ENCODE measurements at regions not wholly inside any gene's neighbourhood (a gene's known extent, or its start where the extent isn't known, plus 50 kb on each side); places are given as distances from the start of the nearest gene placed in this dataset.

DNA sequence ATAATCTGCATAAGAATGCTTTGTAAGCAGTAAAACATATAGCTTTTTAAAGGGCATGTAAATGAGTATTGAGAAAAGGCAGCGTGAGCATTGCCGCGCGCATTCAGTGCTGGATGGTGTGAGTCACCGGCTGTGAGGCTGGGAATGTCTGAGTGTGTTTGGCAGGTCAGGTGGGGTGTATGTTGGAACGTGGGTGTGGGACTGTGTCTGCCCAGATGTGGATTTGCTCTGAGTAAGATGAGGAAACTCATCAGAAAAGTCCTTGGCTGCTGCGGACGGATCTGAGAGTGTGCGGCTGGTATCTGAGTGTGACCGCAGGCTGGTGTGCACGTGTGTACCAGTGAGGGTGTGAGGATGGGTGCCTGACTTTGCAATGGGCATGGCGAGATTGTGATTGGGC is 66.2 kb upstream of the NECTIN1 start:
- DNase-seq (ENCODE audit: low spot score): peak; percentile 61

DNA sequence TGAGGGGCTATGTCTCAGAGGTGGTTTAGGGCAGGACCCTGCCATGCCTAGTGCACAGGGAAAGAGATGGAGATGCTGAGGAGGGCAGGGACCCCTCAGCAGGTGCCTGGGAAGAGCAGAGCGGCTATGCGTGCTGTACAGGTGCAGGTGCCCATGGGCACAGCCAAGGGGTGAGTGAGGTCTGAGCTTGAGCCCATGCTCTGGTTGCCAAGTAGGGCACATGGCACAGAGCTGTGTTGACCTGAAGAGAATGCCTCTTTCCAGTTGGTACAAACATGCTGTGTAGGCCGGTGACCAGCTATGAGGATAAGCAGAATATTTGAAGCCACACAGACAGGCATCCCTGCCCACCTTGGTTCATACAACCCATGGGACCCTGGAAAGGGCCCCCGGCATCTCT is 65.8 kb upstream of the NECTIN1 start:
- no peak for DNase-seq (ENCODE audit: low spot score)

DNA sequence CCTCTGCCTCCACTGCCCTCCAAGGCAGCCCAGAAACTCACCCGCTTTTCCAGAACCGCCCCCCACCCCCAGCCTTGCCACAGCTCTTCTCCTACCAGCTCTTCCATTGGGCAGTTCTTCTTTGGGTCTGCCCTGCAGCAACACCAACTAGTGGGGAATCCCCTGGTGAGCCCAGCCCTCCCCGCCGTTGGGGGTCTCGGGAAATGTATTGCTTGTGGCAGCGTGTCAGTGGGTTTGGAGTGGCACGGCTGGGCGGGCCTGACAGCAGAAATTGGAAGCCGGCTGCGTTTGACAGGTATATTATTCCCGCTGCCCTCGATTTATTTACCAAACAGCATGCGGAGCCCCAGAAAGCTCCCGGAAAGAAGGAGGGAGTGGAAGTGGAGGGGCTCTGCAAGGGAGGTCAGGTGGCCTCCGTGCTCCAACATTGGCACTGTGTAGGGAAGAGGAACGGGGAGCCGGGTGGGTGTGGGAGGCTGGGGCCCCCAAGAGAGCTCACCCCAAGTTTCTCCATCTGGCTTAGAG is 65.2 kb upstream of the NECTIN1 start:
- no peak for DNase-seq (ENCODE audit: low spot score)

DNA sequence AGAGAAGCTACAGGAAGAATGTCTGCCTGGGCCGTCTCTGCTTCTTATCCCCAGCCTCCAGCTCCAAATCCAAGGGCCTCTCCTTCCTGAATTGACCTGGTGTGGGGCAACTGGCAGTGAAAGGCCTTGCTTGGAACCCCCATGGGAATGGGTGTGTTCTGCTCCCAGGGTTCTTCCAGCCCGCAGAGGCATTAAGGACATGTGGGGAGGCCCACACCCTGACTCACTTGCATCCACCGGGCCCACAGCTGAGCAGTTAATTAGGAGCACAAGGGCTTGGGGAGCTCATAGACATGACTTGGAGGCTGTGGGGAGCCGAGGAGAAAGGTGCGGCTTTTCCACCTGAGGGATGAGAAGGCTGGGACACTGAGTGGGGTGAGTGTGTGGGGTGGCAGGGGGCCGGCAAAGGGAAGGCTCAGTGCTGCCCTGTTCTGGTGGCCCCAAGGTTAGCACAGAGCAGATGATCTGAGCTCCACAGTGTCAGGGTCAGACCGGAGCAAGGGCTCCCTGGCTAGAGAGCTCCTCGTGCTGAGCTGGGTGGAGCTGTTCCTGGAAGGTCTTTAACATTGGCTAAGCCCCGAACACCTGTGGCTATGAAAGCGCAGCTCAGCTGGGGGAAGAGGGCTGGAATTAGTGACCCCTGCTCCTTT is 64.5 kb upstream of the NECTIN1 start:
- no peak for DNase-seq (ENCODE audit: low spot score)

DNA sequence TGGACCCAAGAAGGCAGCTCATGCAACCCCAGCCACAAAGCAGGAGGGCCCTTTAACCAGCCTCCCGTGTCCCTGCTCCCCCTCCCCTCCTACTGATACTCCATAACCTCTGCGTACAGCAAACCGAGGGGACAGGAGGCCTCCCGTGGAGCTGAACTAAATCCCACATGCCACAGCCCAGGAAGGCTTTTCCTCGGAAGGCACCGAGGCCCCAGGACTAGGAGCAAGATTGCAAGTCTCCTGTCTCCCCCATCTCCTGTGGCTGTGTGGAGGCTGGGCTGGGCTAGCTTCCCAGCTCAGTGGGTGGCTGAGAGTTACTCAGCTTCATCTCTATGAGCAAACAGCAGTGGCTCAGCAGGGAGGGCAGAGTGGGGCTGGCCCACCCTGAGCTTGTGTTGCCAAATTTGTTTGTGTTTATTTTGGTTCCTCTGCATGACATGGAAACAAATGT is 62.7 kb upstream of the NECTIN1 start:
- no peak for DNase-seq (ENCODE audit: low spot score)

DNA sequence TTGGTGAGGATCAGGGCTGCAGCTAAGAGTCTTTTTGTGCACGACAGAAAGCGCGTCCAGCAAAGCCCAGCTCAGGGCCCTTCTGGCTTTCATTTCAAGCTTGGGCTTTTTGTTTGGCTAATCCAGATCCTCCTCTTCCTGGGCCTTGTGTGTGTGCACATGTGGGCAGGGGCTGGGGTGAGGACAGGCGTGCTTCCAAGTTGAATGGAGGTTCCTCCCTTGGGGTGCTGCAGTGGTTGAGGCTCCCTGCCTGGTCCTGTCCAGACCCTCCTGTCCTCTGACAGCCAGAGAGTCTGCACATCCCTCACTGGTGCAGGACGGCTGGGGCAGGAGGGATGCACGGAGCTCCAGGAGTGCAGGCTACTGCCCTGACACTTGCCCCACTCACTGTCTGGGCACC is 62.0 kb upstream of the NECTIN1 start:
- DNase-seq (ENCODE audit: low spot score): no peak

DNA sequence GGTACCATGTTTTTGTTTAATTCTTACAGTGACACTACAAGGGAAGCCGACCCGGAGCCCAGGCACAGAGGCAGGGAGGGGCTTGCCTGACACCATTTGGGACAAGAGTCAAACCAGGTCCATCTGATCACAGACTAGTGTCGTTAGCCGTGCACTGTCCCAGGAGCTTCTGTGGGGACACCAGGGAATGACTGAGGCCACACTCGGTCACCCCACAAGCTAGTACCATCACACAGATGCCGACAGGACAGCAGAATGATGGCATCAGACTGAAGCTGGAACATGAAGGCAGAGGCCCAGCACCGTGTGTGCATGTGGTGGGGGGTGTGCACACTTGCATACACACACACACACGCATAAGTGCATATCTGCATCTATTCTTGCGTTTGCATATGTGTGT is 61.5 kb upstream of the NECTIN1 start:
- no peak for DNase-seq (ENCODE audit: low spot score)

DNA sequence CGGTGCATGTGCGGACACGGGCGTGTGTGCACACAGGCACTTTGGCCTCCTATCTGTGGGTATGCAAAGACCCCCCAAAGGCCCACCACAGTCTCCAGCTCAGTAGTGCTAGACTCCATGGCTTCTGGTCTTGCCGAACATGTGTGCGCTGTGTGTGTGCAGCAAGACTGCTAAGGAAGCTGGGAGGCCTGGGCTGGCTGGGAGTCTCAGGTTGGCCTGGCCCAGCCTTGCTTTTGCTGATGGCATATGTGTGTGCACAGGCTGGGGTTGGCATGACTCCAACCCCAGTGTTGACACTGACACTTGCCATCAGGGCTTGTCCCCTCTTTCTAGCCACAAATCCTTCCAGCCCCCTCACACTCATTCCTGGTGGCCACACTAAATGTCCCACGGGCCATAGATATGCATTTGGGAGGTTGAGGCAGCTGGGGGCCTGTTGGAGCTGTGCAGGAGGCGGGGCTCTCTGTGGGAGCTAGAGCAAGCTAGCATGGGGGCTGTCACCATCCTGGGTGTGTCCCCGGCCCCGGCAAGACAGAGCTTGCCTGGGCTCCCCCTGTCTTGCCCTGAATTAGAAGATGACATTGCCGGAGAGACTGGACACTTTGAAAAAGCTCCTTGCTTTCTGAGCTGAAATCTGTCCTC is 60.9 kb upstream of the NECTIN1 start:
- no peak for DNase-seq (ENCODE audit: low spot score)

DNA sequence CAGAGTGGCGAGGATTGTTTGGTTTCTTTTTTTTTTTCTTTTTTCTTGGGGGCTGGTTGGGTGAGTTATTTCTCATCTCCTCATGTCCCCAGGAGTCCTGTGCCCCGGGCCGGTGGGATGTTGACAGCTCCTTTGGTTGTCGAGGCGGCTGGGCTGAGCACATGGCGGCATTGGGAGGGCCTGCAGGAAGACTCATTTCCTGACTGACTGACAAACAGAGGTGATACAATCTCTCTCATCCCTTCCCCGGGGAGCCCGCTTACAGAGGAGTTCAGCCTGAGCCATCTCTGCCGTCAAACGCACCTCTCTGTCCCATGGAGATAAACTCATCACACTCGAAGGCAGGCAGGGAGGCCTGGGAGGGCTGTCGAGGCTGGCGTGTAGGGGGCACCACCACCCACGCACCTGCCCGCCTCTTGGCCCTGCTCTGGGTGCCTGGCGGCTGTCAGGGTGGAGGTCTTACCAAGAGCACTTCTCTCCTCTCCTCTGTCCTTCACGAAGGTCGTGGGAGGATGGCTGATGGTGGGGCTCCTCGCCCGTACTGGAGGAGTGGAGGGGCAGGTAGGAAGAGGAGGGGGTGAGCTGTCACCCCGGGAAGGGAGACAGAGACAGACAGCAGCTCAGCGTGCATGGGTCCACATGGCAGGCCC is 60.0 kb upstream of the NECTIN1 start:
- DNase-seq (ENCODE audit: low spot score): no peak

DNA sequence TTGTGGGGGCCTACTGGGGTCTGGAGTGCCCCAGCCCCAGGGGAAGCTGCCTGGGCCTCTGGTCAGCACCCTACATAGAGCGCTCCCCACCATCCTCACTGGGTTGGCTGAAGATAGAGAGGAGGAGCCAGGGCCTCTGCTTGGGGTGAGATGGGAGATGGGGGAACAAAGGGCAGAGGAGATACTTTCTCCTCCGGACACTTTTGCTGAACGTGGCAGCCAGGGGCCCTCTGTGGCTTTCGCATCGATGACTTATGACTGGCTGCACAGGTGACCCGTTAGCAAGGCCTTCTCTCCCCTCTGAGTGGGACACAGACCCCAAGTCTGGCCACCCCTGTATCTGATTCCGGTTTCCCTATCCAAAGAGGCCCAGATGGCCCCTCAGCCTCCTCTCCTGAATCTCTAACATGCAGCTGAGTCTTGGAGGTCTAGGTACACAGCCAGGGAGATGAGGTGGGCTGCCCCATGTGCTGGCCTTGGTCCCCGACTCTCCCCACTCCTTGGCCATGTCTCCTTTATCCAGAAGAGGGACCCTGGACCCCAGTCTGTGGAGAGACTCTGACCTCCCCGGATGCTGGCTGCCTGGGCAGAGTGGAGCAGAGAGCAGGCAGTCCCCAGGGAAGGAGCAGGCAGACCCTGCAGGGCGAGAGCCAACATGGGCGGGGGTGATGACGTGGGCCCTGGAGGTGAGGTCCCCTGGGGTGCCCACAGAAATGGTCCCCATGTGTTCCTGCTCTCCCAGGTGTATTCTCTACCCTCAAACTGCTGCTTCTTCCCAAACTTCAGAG is 59.3 kb upstream of the NECTIN1 start:
- no peak for DNase-seq (ENCODE audit: low spot score)

DNA sequence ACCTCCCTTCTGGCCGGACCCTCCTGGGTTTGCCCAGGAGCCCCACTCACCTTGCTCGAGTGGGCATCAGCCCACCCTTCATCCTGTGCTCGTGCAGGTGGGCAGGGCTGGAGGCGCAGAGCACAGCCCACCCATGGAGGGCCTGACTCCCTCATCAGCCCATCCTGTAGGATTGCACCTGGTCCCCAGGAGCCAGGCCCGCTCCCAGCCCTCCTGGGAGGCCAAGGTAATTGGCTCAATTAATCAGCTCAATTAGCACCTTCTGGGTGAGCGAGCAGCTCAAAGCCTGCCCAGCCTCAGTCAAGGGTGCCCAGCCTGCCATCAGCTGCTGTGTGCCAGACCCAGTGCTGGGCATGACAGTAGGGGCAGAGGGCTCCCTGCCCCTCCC is 58.1 kb upstream of the NECTIN1 start:
- DNase-seq (ENCODE audit: low spot score): no peak

DNA sequence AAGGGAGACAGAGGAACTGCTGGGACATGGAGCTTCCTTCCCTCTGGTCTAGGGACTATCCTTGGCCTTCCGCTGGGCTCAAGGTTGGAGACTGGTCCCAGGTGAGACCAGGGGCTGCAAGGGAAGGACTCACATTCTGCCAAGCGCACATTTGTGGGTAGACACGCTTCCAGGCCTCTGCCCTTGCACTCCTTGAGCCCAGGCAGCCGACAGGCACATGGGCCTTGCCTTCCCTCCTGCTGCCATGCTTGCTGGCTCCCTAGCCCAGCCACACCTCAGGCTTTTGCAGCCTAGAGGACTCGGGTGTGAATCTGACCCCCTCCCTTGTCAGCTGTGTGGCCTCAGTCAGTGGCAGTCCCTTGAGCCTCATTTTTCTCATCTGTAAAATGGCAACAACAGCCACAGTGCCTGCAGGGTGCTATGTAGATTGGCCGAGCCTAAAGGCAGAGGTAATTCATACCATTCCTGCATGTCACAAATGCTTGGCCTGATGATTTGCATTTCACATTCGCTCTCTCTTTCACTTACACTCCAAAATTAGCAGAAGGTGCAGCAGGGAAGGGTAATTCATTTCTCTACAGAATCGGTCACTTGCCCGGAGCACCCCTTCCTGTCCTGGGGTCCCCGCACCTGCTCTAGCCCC is 57.6 kb upstream of the NECTIN1 start:
- DNase-seq (ENCODE audit: low spot score): no peak

DNA sequence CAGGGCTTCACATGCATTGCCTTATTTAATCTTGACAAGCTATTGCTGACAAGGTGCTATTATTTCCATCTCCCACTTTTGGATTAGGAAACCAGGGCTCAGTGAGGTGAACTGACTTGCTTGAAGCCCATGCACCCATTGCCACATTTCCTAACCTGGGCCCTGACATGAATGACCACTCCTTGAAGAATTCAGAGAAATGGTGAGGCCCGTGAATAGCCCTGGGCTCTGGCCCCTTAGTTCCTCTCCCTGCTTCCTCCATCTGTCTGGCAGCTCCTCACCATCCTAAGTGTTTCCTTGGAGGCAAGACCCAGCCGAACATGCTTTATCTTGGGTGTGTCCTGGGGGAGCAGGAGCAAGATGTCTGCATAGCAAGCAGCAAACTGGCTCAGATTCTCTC is 56.1 kb upstream of the NECTIN1 start:
- no peak for DNase-seq (ENCODE audit: low spot score)

DNA sequence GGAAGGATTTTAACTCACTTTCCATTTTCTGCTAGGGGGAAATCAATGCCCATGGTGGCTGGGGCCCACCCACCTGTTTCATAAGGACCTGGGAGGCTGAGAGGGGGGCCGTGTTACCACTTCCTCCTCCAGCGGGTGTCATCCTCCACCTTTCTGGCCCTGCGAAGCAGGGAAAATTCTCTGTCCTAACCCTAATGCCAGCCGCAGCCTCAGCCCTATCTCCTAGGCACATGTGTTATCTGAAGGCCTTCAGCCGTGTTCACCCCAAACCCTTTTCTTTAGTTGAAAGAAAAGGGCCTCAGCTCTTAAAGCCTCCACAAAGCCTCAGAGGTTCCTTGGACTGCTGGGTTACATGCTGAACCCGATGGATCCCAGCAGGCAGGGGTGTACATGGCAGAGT is 55.4 kb upstream of the NECTIN1 start:
- DNase-seq (ENCODE audit: low spot score): no peak

DNA sequence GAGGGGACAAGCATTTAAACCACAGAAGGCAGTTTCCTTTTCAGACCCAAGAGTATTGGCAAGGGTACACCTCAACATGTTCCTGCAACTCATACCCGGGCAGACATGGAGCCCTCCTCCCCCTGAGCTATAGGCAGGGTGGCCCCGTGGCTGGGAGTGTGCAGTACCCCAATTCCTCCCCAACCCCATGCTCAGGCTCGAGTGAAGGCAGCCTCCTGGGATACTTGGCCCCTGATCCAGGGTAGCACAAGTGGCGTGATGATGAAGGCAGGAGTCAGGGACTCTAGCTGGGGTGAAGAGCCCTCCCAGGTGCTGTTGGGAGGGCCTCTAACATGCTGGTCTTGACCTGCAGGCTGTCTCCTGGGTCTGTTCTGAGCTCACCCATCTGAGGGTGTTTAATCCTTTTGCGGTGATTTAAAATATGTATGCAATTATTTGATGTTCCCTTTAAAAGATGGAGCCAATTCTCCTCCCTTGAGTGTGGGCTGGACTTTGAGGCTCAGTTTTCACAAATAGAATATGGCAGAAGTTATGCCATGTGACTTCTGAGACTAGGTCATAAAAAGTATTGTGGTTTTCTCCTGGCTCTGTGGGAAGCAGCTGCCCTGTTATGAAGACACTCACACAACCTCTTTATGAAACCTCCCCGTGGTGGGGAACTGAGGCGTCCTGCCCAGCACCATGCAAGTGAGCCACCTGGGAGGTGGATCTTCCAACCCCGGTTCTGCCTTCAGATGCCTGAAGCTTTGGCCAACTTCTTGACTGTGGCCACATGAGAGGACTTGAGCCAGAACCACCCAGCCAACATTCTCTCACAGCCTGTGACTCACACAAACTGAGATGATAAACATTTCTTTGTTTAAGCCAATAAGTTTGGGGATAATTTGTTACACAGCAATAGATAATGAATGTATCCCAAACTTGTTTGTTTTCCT is 54.7 kb upstream of the NECTIN1 start:
- no peak for DNase-seq (ENCODE audit: low spot score)

DNA sequence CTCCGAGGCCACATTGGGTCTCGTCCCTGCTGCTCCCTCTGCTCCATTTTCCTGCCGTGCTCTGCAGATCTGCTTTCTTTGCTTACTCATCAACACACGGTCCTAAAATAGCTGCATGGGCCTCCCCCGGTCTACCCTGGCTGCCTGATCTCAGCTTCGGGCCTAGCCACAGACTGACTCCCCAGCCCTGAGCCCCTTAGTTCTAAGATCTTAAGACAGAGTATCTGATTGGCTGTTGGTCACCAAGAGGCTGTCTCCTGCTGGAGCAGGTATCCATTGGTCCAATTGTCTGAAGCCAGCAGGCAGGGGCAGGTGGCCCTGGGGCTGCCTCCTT is 53.7 kb upstream of the NECTIN1 start:
- DNase-seq (ENCODE audit: low spot score): no peak

DNA sequence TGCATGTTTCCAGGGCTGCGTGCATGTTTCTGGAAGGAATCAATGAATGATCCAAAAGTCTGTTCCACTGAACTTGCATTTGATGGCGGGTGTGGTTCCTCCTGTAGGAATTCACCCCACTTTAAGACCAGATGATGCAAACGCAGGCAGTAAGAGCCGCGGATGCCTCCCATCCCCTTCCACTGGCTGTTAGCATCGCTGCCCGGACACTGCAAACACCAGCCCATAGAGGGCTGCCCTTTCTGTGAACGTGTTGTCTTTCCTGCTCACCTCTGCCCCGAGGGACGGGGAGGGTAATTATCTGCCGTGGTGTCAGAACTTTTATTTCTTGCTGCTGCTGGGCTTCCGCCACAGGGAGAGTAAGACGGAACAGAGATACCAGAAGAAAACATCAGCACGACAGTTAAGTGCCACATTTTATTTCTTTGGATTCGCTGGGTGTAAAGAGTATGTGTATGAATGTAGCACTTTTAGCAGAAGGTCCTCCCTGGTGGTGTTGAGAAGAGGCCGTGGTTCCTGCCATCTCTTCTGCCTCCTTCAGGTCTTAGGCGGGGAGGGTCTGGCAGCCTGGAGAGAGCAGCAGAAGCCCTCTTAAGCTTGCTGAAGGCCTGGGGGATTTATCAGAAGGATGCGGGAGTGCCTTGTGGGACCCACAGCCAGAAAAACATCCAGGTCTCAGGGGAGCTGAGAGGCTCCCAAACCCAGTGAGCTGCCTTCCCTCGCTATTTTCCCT is 53.2 kb upstream of the NECTIN1 start:
- no peak for DNase-seq (ENCODE audit: low spot score)

DNA sequence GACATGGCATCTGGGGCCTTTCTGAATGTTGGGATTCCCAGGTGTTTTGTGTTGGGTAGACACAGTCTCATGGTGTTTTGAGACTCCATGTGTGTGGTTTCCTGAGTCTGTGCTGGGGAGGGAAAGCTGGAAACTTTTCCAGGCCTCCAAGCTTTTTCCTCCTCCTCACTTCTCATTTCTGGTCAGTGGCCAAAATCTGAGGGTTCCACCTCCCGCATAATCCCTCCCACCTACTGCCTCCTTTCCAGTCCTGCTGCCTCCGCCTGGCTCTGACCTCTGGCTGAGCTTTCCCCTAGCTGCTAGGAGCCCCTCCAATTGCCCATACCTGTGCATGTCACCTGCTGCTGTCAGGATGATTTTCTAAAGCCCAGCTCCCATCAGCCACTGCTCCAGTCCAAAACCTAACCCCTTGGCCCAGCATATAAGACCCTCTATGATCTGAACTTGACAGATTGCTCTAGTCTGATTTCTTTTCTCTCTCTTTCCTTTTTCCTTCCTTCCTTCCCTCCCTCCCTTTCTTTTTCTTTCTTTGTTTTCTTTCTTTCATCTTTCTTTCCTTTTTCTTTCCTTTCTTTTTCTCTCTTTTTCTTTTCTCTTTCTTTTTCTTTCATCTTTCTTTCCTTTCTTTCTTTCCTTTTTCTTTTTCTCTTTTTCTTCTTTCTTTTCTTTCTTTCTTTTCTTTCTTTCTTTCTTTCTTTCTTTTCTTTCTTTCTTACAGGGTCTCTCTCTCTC is 51.4 kb upstream of the NECTIN1 start:
- no peak for DNase-seq (ENCODE audit: low spot score)

Data from ureter (tissue), 1 donor.